HS-5 (cell line): ENCODE measurements at regions not wholly inside any gene's neighbourhood (a gene's known extent, or its start where the extent isn't known, plus 50 kb on each side); places are given as distances from the start of the nearest gene placed in this dataset.

Source experiments
- DNase-seq: peaks from one replicate; pipeline ENCODE4 v3.0.0-alpha.2; 2012; ENCODE audit warnings: low read depth

GRCh38 chr22:44387486-44387885 lies 74.7 kb upstream of the SHISAL1 start:
- DNase-seq = no peak

- no peak for DNase-seq
Measured at GRCh38 chr22:44386386-44387035, 73.8 kb upstream of the SHISAL1 start.

DNA sequence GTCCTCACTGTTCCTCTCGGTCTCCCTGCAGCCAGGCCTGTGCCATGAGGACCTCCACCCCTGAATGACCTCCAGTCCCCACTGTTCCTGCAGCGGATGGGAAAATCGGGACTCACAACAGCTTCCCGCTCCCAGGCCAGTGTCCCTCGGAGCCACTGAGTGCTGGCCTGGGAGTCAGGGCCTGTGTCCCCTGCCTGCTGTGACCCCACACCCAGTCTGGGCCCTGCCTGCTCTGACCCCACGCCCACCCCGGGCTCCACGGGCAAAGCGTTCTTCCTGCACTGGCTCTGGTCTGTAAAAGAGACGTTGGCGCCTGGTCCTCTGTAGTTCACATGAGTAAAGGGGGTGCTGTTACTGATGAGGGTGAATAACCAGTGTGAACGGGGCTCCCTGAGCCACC lies 73.0 kb upstream of the SHISAL1 start:
- DNase-seq = no peak

DNA sequence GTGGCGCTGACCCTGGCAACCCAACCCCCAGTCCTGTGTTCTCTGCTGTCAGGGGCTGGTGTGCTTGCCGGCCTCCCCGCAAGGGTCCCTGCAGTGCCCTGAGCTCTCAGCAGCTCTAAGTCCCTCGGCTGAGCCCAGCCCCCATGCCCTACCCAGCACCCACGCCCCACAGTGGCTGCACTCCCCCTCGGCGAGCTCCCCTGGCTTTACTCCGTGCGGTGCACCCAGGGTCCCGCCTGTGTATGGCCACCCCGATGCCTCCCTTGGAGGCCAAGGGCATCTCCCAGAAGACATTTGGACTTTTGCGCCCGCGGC lies 72.5 kb upstream of the SHISAL1 start:
- no peak for DNase-seq

DNA sequence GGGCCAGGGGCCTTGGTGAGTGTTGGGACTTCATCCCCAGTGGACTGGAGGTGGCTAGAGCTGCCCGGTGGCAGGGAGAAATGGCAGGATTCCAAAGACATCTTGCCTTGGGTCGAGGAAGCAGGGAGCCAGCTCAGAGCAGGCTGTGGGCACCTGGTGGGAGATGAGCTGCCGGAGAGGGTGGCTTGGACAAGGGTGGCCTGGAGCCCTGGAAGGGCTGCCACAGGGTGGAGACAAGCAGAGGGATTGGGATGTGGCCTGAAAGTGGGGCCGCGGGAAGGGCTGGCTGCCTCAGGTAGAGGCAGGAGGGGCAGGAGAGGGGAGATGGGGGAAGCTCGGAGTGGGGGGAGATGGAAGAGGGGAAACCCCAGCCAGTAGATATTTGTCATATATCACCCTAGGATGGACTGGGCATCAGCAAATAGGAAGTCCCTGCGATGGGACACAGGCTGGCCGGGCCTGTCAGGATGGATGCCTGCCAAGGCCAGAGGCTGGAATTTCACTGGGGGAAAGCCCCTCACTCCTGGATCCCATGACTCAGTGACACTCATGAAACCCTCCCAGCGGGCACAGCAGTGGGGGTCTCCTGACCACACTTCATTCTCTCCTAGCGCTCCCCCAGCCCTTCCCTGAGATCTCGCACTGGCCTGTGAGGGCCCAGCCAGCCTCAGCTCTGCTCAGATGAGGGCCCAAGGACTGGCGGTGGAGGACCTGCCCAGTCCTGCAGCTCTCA lies 72.0 kb upstream of the SHISAL1 start:
- DNase-seq = no peak

GRCh38 chr22:44383652-44384562 lies 71.2 kb upstream of the SHISAL1 start:
- DNase-seq = no peak

DNA sequence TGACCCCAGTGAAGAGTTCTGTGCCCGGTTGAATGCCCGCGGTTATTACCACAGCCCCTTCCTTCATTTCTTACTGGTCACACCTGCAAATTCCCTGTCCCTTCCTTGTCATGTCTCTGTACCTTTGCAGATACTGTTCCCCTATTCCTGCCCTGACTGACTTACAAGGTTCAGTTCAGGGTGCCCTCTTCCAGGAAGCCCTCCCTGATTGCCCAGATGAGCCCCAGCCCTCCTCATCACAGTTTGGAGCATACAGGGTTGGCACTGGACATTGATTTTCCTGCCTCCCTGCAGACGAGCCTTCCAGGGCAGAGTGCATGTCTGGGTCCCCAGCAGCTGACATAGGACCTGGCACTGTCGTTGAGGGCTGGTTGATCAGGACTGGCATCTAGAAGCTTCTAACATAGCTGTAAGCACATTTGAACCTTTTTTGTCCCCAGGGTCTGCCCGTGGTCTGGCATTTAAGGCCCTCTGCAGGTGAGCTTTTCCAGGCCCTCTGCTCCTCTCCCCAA lies 70.4 kb upstream of the SHISAL1 start:
- no peak for DNase-seq

DNA sequence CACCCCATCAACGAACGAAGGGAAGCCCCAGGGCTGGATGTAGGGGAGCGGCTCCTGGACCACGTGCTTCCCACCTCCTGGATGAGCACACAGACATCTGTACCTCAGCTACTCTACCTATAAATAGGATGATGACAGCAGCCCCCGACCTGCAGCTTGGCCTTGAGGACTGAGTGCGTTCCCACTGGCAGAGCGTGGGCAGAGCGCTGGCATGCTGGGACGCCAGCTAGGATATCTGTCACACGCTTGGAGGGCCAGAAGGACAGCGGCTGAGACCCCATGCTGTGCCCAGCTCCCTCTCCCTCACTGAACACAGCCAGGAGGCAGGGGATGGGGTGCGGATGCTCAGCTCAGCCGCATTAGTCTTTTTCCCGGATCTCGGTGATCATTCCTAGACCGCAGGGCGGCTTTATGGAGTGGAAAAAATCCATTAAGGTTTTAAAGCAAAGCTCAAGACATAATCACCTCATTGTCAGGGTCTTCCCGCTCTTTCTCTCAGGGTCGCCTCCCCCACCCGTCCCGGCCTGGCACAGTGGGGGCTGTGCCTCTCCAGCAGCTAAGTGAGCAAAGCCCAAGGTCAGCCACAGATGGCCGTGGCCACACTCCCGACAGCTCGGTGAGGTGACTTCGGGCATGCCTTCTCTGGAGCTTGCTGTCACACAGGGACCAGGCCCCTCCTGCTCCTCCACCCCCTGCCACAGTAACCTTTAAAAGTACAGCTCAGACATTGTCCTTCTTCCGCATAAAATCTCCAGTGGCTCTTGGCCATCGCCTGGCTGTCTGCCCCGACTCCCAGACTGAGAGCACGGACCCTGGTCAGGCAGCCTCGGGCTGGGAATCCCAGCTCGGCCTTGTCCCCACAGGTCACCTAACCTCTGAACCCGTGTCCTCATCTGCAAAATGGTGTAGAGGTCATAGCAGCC lies 69.6 kb upstream of the SHISAL1 start:
- no peak for DNase-seq

GRCh38 chr22:44381761-44382115 lies 69.0 kb upstream of the SHISAL1 start:
- DNase-seq = no peak

- DNase-seq = no peak
Measured at GRCh38 chr22:44380756-44381486, 68.2 kb upstream of the SHISAL1 start.

DNA sequence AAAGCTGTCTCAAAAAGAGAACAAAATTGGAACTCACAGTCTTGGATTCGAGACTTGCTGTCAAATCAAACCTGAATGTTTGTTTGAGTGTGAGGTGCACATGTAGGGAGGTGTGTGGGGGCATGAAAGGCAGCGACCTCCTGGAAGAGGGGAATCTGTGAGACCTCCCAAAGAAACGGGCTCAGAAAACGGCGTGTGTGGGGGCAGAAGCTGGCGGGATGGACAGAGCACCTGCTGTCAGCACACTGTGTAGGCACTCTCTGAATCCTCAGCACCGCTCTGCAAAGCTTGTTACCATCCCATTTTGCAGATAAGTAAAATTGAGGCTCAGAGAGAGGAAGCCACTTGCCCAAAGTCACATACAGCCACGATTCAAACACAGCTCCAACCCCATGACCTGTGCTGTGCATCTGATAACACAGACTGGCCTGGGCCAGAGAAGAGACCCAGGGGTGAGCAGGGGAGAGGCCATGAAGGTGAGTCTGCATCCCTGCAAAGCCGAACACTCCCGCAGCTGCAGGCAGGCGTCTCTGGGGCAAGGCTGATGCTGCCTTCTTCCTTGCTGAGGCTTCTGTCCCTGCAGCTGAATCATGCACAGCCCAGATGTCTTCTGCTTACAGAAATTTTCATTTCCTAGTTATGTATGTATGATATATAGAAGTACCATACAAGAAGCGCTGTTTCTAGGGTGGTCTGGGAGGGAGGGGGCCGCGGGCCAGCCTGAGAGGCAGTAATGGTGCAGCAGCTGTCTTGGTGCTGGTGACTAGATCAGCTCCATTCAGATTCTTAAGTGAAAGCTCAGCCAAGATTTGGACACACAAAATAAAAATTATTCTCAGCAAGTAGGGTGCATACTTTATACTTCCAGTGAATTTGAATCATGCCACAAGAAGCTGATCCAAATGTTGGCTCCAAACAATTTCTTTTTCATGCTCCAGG lies 67.3 kb upstream of the SHISAL1 start:
- no peak for DNase-seq

GRCh38 chr22:44378380-44378779 lies 65.6 kb upstream of the SHISAL1 start:
- no peak for DNase-seq

DNA sequence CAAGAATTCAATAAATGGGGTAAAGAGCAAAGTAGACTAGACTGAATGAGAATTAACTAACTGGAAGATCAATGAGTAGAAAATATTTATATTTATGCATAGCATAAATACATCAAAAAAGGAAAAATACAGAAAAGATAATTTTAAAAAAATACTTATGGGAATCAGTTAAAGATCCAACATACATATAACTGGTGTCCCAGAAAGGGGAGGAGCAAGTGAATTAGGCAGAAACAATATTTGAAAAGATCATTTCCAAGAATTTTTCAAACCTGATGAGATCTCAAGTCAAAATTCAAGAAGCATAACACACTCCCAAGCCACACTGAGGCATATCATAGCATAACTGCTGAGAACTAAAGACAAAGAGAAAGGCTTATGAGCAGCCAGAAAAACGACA lies 62.7 kb upstream of the SHISAL1 start:
- no peak for DNase-seq

- DNase-seq = no peak
Measured at GRCh38 chr22:44373234-44373633, 60.5 kb upstream of the SHISAL1 start.

GRCh38 chr22:44372611-44373010 lies 59.9 kb upstream of the SHISAL1 start:
- no peak for DNase-seq

GRCh38 chr22:44371741-44372525 lies 59.2 kb upstream of the SHISAL1 start:
- no peak for DNase-seq

DNA sequence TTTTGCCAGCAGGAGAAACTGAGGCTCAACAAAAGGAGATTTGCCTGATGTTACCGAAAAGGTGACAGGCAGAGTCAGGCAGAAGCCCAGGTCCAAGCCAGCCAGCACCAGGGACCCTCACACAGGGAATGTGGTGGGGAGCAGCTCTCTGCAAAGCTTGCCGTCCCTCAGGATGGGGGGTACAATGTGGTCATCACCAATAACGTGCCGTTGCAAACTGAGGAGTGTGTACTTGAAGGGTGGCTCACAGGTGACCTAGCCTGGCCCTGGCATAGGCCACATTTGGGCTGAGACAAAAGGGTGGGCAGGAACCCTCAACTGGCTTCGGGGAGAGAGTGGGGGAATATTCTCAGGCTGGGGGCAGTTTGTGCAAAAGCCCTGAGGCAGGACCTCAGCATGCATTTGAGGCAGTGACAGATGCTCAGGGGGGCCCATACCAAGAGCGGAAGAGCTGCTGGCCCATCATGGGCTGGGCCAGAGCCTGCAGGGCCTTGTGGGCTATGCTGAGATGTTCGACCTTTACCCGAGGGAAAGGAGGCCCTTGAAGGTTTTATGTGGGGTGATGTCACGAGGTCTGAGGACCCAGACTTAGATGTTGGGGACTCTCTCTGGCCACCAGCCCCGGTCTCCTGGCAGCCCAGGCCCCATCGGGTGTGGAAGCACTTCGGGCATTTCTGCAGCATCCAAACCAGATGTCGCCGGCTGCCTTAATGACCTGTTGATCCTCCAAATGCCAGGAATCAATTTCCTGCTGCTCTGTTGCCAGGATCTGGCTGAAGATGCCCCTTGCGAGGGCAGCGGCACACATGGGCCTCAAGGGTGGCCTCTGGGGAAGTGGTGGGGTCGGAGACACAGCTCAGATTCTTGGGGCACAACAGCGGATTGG lies 57.4 kb upstream of the SHISAL1 start:
- DNase-seq = no peak

- no peak for DNase-seq
Measured at GRCh38 chr22:44369293-44369661, 56.5 kb upstream of the SHISAL1 start.
